Left cardiac atrium (tissue), 4 donors: ENCODE measurements at regions not wholly inside any gene's neighbourhood (a gene's known extent, or its start where the extent isn't known, plus 50 kb on each side); places are given as distances from the start of the nearest gene placed in this dataset.

ENCODE experiments used
- ATAC-seq, 2 donors: fragments of 200-7000 bp; cut with Tn5 transposase; one replicate each; pipeline ENCODE4 v1.9.1; 2020; ENCODE audit warnings: mild to moderate bottlenecking in 2 of 2, moderate library complexity in 2 of 2
- DNase-seq: peaks from one replicate; pipeline ENCODE4 v3.0.0-alpha.2; 2020
- intact Hi-C, 2 donors: fragments of 100-400 bp; cut with DNase I; formaldehyde crosslinking; loops; one replicate each; pipeline versions ENCODE4 v1.14.1 to v1.15.1; 2022 to 2023
- donor health status: DM: no; HTN: yes; CAD: no.
- donor health status: DM: no; HTN: yes; CAD: no; lungs with severe emphysema.
- donor health status: DM: yes; HTN: yes; CAD: no.
- donor health status: Dilated cardiomyopathy.

DNA sequence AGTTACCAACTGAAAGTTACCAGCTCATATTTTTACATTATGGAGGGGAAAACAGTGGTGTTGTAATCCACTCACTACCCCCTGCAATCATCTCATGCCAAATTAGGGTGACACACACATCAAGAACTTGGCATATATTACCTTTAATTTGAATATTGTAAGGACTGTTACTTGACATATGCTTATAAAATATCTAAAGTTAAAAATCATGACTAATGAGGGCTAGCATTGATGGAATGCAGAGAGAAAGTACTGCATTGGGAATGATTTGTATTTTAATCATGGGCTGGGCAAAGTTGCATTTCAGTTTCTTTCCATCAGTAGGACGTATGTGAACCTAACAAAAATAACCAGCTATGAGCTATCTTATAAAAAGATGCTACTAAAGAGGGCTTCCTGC, 517.5 kb upstream of the GRIA3 start:
- intact Hi-C loops: no loop called here
- ATAC-seq (no peak), DNase-seq (no peak)

DNA sequence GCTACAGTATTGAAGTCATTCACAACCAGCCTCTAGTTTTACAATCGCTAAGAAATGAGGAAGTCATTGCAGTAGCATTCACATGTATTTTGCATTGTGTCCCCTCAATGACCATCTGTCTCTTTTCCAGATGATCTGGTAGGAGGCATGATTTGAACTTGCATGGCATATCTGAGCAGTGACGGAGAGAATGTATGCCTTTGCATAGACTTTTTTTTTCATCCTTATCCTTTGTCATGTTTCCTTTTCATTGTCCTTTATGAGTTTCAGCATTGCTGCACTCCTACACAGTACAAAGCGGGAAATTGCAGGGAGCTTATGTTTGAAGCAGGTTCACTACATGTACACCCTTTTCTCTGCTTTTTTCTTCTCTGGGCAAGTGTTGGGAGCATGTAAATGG, 516.4 kb upstream of the GRIA3 start:
- ATAC-seq (no peak), DNase-seq (no peak)
- intact Hi-C loops: no loop called here

DNA sequence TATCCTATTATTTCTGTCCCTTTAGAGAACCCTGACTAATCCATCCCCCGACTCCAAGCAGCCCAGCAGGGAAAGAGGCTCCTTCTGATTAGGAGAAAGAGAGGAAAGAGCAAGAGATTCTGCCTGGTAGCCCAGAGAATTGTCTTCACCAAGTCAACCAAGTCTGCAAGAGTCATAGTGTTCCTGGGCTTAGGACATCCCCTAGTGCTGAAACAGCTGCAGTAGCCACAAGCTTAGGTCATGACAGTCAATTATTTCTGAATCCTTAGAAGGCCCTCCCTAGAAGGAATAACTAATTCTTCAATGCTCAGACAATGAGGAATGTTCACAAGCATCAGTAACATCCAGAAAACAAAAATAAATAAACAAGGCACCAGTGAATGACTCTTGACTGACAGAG, 480.3 kb upstream of the GRIA3 start:
- DNase-seq (no peak), ATAC-seq (no peak)
- intact Hi-C loops: no loop called here

DNA sequence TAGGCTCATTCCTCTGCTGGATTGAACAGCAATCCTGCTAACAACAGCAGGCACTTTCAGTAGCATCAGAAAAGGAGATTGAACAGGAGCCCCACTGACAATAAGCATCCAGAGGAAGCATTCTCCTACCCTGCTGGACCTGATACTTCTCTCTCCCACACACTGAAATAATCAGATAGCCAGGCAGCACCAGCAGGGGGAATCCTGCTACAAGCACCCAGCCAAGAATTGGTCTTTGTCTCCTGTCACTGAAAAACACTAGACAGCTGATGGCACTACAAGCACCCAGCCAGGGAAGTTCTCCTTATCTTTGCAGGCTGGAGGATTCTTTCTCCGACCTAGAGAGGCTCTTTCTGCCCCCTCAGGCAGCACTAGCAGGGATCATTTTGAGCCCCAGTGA, 444.3 kb upstream of the GRIA3 start:
- ATAC-seq (no peak), DNase-seq (no peak)
- intact Hi-C loops: no loop called here

DNA sequence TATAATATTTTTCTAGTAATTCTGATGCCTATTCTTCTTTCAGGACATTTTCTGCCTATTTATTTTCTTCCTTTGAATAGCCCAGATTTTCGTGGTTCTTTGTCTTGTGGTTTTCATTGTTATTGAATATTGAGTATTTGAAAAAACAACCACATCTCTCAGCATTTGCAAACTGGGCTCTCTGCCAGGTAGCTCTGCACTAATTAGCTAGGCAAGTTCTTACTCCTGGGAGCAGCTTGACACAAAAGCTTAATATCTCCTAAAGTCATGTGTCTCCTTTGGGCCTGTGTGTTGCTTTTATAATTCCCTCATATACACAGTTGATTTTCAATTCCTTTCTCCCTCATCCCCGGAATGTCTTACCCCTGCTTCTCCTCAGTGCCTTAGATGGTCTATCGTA, 413.5 kb upstream of the GRIA3 start:
- ATAC-seq (no peak), DNase-seq (no peak)
- intact Hi-C loops: no loop called here

DNA sequence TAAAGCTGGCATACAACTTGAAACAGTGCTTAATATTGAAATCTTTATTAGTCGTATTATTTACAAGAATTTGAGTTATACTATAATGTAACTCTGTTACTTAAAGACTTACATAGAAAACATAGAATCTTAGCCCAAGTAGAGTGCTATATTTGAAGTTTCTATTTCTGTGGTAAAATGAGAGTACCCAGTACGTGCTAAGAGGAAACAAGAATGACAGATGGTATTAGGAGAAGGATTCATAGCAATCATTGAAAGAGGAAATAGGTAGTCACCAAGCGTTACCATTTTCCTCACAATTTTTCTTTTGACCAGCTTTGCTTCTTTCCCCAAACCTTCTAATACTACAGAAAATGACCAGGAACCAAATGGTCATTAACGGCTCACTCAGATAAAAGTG, 412.1 kb upstream of the GRIA3 start:
- intact Hi-C loops: no loop called here
- no peak for DNase-seq
- no peak for ATAC-seq

DNA sequence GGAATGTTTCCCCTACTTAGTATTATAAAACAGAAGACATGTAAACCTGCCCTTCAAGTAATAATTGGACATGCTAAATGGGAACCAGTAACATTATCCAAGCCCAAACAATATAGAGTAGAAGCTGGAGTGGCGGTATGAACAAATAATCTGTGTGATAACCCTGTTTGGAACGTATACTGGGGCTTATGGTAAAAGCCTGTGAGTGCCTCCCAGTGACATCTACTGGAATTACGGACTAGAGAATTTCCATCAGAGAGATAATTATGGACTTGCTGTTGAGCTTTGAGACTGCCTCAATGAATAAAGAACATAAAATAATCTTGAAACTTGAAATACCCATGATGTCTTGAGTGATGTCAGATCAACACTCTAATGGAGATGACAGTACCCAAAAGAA, 406.3 kb upstream of the GRIA3 start:
- intact Hi-C loops: no loop called here
- ATAC-seq: no peak
- DNase-seq: no peak

DNA sequence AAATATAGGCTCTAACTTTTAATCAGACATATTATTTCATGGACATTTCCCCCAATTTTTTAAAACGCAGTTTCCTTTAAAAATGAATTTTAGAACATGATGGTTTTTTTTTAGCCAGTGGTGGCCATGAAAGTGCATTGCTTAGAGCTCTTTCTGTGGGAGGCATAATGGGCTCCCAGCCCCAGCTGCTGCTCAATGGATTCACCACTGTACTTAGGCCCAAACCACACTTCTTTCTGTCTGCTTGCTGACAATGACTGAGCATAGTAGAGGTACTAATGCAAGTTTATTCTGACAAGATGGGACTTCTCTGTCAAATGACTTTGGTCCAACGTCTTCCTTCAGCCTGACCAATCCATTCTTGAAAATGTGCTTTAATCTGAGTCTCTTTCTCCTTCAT, 400.2 kb upstream of the GRIA3 start:
- DNase-seq: no peak
- intact Hi-C loops: no loop called here
- no peak for ATAC-seq

DNA sequence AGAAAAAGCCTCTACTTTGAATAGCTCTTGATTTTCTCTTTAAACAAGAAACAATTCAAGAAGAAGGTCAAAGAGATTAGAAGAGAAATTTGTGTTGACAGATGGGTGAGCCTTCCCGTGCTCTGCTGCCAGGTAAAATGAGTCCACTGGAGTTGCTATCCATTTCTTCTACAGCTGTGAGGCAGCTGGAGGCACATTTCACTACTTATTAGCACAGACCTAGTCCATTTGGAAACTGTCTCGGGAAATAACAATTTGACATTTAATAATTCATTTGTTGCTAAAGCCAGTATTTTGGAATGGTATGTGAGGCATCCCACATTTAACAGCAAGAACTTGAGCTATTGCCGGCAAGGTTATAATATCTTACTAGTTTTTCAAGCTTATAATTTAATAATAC, 396.8 kb upstream of the GRIA3 start:
- intact Hi-C loops: no loop called here
- DNase-seq (no peak), ATAC-seq (no peak)

DNA sequence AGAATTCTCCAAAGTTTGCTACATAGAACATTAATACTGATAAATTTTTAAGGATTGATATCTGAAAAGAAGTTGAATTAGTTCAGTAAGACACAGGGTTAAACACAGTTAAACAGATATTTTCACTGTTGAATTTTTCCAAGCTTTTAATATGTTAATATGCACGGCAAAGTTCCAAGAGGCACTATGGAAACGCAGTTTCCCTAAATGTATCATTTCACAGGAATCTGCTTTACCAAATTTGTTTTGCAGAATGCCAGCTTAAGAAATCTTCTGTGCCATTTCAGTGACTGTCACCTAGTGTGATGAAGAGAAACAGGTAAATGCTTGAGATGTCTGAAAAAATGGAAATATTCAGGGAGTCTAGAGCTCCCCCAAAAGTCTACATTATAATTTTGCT, 395.9 kb upstream of the GRIA3 start:
- DNase-seq (no peak), ATAC-seq (no peak)
- intact Hi-C loops: no loop called here

DNA sequence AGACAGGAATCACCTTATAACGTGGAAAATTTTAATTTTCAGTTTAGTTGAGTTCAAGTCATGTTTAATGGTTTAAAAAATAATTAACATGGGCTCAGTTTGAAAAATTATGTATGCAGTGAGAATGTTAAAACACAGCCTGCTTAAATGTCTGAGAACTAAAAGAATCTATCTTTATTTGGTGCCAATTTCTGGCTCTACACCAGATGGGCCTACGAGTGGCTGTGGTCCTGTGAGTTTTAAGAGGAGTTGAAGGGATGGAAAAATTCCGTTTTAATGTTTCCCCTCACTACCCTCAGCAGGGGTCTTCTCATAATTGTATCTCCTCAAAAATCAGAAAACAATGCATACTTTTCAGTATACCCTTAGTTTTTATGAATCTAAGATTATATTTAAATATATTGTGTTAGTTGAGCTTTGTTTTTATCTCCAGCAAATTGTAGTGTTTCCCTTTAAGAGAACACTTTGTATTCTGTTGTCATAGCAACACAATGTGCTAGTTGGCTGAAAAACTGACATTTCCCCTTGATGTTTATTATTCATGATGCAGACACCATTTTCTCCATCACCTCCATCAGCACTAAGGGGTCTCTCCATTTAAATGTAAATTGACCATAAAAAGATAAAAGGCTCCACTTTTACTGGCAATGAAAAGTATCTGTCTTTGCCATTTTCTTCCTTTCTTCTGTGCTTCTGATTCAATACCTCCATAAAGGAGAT, 393.5 kb upstream of the GRIA3 start:
- ATAC-seq (no peak), DNase-seq (no peak)
- intact Hi-C loops: no loop called here

DNA sequence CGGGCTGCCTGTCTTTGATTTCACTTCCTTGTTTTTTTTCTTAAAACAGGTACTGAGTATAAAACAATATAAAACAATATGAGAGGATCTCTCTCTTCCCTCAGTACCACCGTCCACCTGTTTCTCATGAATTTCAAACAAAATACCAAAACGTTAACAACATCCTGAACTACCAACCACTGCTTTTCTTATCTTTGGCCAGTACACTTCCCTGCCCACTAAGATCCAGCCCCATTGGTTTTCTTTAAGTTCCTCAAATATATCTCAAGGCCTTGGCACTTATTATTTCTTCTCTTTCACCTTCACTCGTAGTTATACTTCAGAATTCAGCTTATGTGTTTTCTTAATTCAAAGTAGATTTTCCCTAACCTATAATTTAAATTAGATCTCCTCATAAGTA, 370.2 kb upstream of the GRIA3 start:
- ATAC-seq: no peak
- intact Hi-C loops: no loop called here

DNA sequence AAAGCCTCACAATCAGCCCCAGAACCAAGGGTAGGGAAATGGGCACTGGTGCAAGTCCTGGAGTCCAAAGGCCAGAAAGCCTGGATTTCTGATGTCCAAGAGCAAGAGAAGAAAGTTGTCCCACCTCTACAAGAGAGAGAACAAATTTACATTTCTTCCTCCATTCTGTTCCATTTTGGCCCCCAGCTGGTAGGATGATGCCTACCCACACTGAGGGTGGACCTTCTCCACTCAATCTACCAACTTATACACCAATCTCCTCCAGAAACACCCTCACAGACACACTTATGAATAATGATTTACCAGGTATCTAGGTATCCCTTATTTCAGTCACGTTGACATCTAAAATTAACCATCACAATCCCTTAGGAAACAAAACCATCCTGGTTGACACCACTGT, 367.8 kb upstream of the GRIA3 start:
- DNase-seq (no peak), ATAC-seq (no peak)
- intact Hi-C loops: no loop called here

More for the DNA sequence above, 370.2 kb upstream of the GRIA3 start:
- no peak for DNase-seq

DNA sequence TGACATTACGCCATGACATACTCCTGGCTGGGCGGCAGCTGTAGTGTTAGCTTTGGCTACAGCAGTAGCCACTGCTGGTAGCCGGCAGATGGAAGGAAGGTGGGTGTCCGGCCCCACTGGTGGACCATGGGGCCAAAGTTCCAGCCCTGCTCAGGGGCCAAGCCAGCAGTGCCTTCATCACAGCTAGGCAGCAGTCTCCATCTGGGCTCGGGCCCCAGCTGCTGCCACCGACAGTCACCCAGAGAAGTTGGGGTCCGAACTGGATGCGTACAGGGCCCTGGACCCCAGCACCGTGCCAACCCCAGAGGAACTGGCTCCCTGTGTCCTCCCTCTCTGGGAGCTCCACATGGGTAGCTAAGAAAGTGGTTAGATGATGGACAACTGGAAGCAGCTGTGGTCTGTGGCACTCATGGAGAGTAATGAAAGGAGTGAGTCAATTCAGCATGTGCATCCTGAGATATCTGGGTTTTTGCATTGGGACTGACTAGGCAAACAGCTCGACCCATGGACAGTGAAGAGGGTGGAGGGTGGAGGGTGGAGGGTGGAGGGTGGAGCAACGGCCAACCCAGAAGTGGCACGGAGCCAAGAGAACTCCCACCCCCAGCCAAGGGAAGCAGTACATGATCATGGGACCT, 366.6 kb upstream of the GRIA3 start:
- no peak for ATAC-seq
- no peak for DNase-seq
- intact Hi-C loops: no loop called here

DNA sequence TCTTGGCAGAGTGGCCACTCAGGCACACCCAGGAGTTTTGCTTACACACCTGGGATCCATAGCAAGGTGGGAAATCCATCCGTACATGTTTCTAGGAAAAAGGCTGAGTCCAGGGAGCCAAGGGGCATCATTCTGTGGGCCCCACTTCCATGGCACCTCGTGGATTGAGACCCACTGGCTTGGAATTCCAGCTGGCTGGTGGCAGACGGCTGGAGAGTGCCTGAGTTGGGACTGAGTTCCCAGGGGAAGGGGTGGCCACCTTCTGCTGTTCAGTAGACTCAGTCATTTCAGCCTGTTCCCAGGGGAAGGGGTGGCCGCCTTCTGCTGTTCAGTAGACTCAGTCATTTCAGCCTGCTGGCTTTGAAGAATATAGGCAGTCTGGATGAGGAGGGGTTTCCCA, 366.0 kb upstream of the GRIA3 start:
- intact Hi-C loops: no loop called here
- ATAC-seq (no peak), DNase-seq (no peak)

DNA sequence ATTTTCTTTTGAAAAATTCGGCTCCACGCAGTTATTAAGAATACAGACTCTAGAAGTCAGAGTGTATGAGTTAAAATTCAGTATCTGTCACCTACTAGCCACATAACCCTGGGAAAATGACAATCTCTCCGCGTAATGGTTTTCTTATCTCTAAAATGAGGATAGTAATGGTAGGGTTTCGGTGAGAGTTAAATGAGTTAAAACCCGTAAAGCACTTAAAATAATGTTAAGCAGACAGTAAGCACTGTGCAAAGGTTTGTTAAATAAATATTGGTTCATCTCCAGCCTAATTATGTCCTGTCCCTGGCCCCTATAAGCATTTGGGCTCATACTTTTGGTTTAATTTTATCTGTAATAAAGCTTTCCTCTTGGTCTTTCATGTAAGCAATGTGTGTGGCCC, 350.8 kb upstream of the GRIA3 start:
- DNase-seq (no peak), ATAC-seq (no peak)
- intact Hi-C loops: no loop called here

DNA sequence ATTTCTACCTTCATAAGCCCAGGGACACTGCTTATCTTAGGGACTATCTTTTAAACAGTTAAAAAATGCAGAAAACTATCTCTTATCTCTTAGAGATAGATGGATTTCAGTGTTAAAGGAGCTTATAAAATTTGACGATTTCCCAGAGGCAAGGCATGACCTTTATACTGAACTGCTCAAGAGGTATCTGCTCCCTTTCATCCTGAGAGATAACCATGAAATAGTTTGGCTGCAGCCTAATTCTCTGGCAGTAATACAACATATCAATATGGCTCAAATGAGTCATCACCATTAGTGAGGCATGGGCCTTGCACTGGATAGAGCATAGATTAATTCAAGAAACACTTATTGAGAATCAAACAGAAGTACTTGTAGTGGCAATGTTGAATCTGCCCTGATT, 348.2 kb upstream of the GRIA3 start:
- DNase-seq: no peak
- intact Hi-C loops: no loop called here
- no peak for ATAC-seq

DNA sequence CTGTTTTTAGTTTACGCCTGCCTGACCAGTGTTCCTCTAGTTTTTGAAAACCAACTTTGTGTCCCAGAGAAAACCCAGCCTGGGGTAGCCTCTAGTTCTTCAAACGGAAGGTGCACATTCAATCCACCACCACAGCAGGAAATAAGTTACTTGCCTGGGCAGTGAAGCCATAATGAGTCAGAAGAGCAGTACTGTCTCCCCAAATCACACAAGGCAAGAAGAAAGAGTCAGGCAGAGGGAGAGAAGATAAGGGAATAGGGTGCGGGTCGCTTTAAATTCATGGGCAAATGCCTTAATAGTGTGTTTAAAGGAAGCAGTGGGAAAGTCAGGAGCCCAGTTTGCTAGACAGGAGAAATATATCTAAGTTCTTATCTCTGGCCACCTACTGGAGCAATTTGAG, 333.8 kb upstream of the GRIA3 start:
- ATAC-seq (no peak), DNase-seq (no peak)
- intact Hi-C loops: no loop called here

DNA sequence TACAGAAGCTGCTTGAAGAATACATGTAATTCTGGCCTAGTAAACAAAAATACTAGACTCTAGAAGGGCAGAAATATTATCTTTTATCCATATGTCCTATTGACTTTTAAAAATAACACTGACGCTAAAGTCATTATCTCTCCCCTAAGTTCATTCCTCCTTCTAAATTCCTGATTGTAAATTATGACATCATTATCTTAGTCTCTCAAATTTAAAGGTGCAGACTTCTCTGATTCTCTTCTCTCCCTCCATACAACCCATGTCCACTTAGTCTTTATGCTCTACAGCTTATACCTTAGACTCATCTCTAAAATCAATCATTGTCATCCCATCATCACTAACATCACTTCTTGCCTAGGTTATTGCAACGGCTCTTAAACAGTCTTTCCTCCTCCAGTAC, 327.9 kb upstream of the GRIA3 start:
- DNase-seq (no peak), ATAC-seq (no peak)
- intact Hi-C loops: no loop called here

DNA sequence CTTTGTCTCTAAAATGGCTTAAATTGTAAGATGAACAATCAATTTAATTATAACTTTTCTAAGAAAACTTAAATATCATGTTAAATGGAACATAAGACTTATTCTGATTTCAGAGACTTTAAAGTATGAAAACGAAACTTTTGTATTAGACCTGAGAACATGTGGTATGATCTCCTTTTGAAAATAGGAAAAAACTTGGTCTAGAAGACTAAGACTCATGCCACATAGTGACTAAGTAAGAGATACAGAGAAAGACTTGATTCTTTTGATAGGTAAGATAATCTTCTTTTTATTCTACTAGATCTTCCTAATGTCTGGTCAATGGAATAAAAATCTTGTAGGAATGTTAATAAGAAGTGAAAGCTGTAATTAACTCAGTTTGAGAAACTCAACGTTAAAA, 326.3 kb upstream of the GRIA3 start:
- no peak for DNase-seq
- intact Hi-C loops: no loop called here
- no peak for ATAC-seq

DNA sequence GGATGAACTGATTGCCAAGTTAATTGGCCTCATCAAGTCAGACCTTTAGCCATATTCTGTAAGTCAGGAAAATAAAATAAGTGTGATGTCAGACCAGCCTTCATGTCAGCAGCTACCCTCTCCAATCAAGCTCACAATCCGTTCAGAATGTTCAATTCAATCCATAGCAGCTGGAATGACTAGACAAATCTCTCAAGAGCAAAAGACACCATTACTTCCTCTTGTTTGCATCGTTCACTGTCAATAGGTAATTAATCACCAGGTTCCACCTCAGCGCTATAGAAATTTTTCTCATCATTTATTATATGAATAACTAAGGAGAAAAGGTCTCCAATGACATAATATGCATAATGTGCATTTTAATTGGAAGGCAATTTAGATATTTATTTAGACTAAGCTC, 321.0 kb upstream of the GRIA3 start:
- DNase-seq (no peak), ATAC-seq (no peak)
- intact Hi-C loops: no loop called here

DNA sequence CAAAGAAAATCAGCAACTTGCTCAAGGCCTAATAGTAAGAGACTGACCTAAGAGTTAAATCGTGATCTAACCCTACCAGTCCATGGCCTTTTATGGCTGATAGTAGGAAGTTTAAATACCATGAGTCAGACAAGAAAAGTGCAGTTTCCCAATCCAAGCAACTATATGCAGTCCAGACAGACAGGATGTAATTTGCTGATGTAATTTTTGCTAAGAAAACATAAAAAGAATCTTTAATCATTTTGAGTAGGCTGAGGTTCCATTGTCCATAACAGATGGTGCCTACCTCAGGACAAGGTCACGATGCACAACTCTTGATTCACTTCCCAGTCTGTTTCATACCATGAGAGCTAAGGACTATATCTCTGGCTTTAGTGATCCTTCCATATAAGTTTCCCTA, 317.5 kb upstream of the GRIA3 start:
- no peak for DNase-seq
- no peak for ATAC-seq
- intact Hi-C loops: no loop called here
